ENCODE measurements at regions not wholly inside any gene's neighbourhood (a gene's known extent, or its start where the extent isn't known, plus 50 kb on each side); places are given as distances from the start of the nearest gene placed in this dataset.

- TF ChIP-seq CTCF (conservative IDR thresholded peaks at IDR 0.05; ENCODE audit: low read depth, low read length) (no peak), EZH2 (IDR thresholded peaks at IDR 0.05; ENCODE audit: low read length, unreplicated experiment) (no peak), EZH2phosphoT487 (IDR thresholded peaks at IDR 0.05; ENCODE audit: borderline replicate concordance, low read length) (no peak)
These were observed 123.6 kb downstream of the MTX2 start for GRCh38 chr2:176392744-176393414.
